GM23248 (cell line): ENCODE measurements at regions not wholly inside any gene's neighbourhood (a gene's known extent, or its start where the extent isn't known, plus 50 kb on each side); places are given as distances from the start of the nearest gene placed in this dataset.

Experiments
- EZH2 ChIP-seq: fragments of 200-600 bp; sonication (generic); IDR thresholded peaks from 2 replicates; pipeline ENCODE4 v1.6.1; 2018; ENCODE audit warnings: antibody characterized with exemption, mild to moderate bottlenecking; ENCODE audit not compliant: insufficient read depth, poor library complexity, severe bottlenecking
- EZH2phosphoT487 ChIP-seq: fragments of 200-600 bp; sonication (generic); IDR thresholded peaks from 2 replicates; pipeline ENCODE4 v1.6.1; 2018; ENCODE audit warnings: antibody characterized with exemption, moderate library complexity, mild to moderate bottlenecking, low read depth; ENCODE audit not compliant: insufficient read depth

DNA sequence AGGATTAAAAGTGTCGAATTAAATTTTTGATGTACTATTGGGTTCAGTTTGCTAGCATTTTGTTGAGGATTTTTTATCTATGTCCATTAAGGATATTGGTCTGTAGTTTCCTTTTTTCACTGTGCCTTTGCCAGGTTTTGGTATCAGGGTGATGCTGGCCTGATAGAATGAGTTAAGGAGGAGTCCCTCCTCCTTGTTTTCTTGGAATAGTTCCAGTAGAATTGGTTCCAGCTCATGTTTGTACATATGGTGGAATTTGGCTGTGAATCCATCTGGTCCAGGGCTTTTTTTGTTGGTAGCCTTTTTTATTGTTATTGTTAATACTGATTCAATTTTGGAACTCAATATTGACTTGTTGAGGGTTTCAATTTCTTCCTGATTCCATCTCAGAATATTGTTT lies 141.8 kb downstream of the SIM1 start:
- no peak for TF ChIP-seq EZH2
- no peak for TF ChIP-seq EZH2phosphoT487
